Natural killer cell (primary cell): ENCODE measurements at regions not wholly inside any gene's neighbourhood (a gene's known extent, or its start where the extent isn't known, plus 50 kb on each side); places are given as distances from the start of the nearest gene placed in this dataset.

Experiments
- ATAC-seq, 3 donors: fragments of 150-1000 bp in 2 of 3; fragments of 200-7000 bp in 1 of 3; cut with Tn5 transposase; 1 replicate in 1 of 3; 2 replicates in 2 of 3; pipeline ENCODE4 v1.10.0; 2021; ENCODE audit warnings: mild to moderate bottlenecking in 2 of 3, moderate library complexity in 2 of 3
- DNase-seq, 2 donors: peaks; one replicate each; pipeline versions ENCODE4 v3.0.0 to v3.0.0-alpha.2; 2013 to 2021; ENCODE audit warnings: mixed read lengths in 1 of 2
- H3K27ac ChIP-seq: one replicate; pipeline ENCODE4 v1.5.1; 2013; ENCODE audit warnings: mild to moderate bottlenecking, low read length
- H3K27me3 ChIP-seq: one replicate; pipeline ENCODE4 v1.6.1; 2013; ENCODE audit warnings: low read length; ENCODE audit not compliant: control insufficient read depth, insufficient read depth
- H3K36me3 ChIP-seq: one replicate; pipeline ENCODE4 v1.6.1; 2013; ENCODE audit warnings: low read length; ENCODE audit not compliant: control insufficient read depth, insufficient read depth
- H3K4me1 ChIP-seq: one replicate; pipeline ENCODE4 v1.6.1; 2013; ENCODE audit warnings: low read length; ENCODE audit not compliant: control insufficient read depth, insufficient read depth
- H3K4me3 ChIP-seq: one replicate; pipeline ENCODE4 v1.5.1; 2013; ENCODE audit warnings: low read length
- H3K9me3 ChIP-seq: one replicate; pipeline ENCODE4 v1.6.1; 2013; ENCODE audit warnings: low read length; ENCODE audit not compliant: control insufficient read depth, insufficient read depth
- H3K27ac Mint-ChIP-seq, 2 donors: one replicate each; pipeline ENCODE4 v1.8.0; 2022; ENCODE audit warnings: mild to moderate bottlenecking in 2 of 2, mixed read lengths in 2 of 2, moderate library complexity in 1 of 2
- H3K27me3 Mint-ChIP-seq, 2 donors: one replicate each; pipeline ENCODE4 v1.8.0; 2022; ENCODE audit warnings: low read depth in 2 of 2, mixed read lengths in 2 of 2
- H3K36me3 Mint-ChIP-seq: one replicate; pipeline ENCODE4 v1.8.0; 2022; ENCODE audit warnings: mixed read lengths
- H3K4me1 Mint-ChIP-seq, 2 donors: one replicate each; pipeline ENCODE4 v1.8.0; 2022; ENCODE audit warnings: mixed read lengths in 2 of 2
- H3K4me3 Mint-ChIP-seq: one replicate; pipeline ENCODE4 v1.8.0; 2022; ENCODE audit warnings: mild to moderate bottlenecking, moderate library complexity, mixed read lengths
- H3K9me3 Mint-ChIP-seq, 2 donors: one replicate each; pipeline ENCODE4 v1.8.0; 2022; ENCODE audit warnings: mixed read lengths in 2 of 2
- WGBS: methylation state at CpG from one replicate; pipeline ENCODE4 v1.1.7; 2013; ENCODE audit warnings: missing lambda C conversion rate; ENCODE audit not compliant: insufficient coverage; 5-methylcytosine and 5-hydroxymethylcytosine counted together
- intact Hi-C: fragments of 100-400 bp; cut with micrococcal nuclease; formaldehyde crosslinking; loops from one replicate; pipeline ENCODE4 v1.14.2; 2022
- TF ChIP-seq, protein P1 (sequence below): fragments of 200-600 bp; IDR thresholded peaks from one replicate; pipeline ENCODE4 v1.8.0; 2022; ENCODE audit warnings: antibody characterized with exemption

DNA sequence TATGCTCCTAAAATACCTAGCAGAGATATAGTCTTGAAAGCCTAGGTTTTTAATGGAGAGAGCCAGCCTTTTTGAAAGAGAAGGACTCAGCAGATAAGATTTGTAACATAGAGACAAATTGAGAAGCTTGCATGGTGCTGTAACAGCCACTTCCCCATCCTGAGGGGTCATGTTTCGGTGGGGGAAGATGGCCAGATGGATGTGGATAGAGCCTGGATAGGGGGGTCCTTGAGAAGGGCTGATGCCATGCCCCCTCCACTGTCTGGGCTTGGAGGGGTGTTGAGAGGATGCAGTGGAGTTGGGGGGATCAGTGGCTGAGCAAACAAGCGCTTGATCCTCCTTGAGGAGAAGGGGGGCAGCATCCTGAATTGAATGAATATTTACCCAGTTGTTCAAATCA is 178.0 kb upstream of the HS6ST1 start:
- Mint-ChIP-seq H3K4me3 (no peak overlapping the region), H3K9me3 (no peaks in the 10 kb centered on the region), H3K36me3 (no peaks in the 10 kb centered on the region), H3K27me3 (no peaks in the 10 kb centered on the region), H3K4me1 (no peaks in the 10 kb centered on the region), H3K27ac (no peak overlapping the region)
- Histone ChIP-seq H3K27ac (no peak overlapping the region), H3K4me1 (no peaks in the 10 kb centered on the region), H3K27me3 (no peaks in the 10 kb centered on the region), H3K9me3 (no peaks in the 10 kb centered on the region), H3K4me3 (no peak overlapping the region), H3K36me3 (no peaks in the 10 kb centered on the region)
- intact Hi-C loops, result no loop called here
- DNase-seq (no peak), ATAC-seq (no peak)
- TF ChIP-seq, protein P1, sequence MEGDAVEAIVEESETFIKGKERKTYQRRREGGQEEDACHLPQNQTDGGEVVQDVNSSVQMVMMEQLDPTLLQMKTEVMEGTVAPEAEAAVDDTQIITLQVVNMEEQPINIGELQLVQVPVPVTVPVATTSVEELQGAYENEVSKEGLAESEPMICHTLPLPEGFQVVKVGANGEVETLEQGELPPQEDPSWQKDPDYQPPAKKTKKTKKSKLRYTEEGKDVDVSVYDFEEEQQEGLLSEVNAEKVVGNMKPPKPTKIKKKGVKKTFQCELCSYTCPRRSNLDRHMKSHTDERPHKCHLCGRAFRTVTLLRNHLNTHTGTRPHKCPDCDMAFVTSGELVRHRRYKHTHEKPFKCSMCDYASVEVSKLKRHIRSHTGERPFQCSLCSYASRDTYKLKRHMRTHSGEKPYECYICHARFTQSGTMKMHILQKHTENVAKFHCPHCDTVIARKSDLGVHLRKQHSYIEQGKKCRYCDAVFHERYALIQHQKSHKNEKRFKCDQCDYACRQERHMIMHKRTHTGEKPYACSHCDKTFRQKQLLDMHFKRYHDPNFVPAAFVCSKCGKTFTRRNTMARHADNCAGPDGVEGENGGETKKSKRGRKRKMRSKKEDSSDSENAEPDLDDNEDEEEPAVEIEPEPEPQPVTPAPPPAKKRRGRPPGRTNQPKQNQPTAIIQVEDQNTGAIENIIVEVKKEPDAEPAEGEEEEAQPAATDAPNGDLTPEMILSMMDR, result no peak
- 64% methylated on average over 2 of the region's 2 CpGs for WGBS

- Mint-ChIP-seq H3K4me1 (no peaks in the 10 kb centered on the region), H3K36me3 (no peaks in the 10 kb centered on the region), H3K4me3 (no peak overlapping the region), H3K9me3 (no peaks in the 10 kb centered on the region), H3K27me3 (no peaks in the 10 kb centered on the region), H3K27ac (no peak overlapping the region)
- DNase-seq (no peak), ATAC-seq (no peak)
- Histone ChIP-seq H3K4me1 (no peaks in the 10 kb centered on the region), H3K4me3 (no peak overlapping the region), H3K27ac (no peak overlapping the region), H3K9me3 (no peaks in the 10 kb centered on the region), H3K27me3 (no peaks in the 10 kb centered on the region), H3K36me3 (no peaks in the 10 kb centered on the region)
- 91% methylated on average over 5 of the region's 5 CpGs for WGBS
- TF ChIP-seq, protein P1, result no peak
- intact Hi-C loops, result no loop called here
Measured at GRCh38 chr2:128497461-128497860, 178.8 kb upstream of the HS6ST1 start.

DNA sequence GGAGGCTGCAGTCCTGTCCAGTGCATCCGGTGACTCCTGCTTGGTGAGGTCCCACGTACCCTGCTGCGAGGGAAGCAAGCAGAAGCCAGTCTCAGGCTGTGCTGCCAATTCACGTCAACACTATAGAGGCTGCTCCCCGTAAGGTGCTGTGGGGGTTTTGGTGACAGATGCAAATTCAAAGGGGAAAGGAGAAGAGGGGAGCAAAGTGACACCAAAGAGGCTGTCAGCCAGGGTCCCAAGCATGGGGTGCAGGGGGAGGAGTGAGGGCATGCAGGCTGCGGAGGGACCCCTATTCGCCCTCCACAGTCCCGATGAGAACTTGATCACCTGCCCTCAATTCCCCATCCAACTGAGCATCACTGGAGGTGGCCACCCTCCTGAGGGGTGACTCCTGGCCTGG is 179.4 kb upstream of the HS6ST1 start:
- Mint-ChIP-seq H3K27ac (no peak overlapping the region), H3K9me3 (no peaks in the 10 kb centered on the region)
- no peak for DNase-seq

GRCh38 chr2:128498589-128498988 is 179.9 kb upstream of the HS6ST1 start:
- H3K27me3 Mint-ChIP-seq, result no peaks in the 10 kb centered on the region
- H3K27ac Mint-ChIP-seq, result no peak overlapping the region
- TF ChIP-seq, protein P1, result no peak
- H3K9me3 ChIP-seq, result no peaks in the 10 kb centered on the region
- no peak overlapping the region for H3K4me3 ChIP-seq
- ATAC-seq (no peak), DNase-seq (no peak)
- H3K4me1 Mint-ChIP-seq, result no peaks in the 10 kb centered on the region
- H3K4me3 Mint-ChIP-seq, result no peak overlapping the region
- H3K4me1 ChIP-seq, result peaks cover under 1% of the 10 kb centered on the region
- intact Hi-C loops, result no loop called here
- no peaks in the 10 kb centered on the region for H3K36me3 Mint-ChIP-seq
- no peaks in the 10 kb centered on the region for H3K36me3 ChIP-seq
- H3K27me3 ChIP-seq, result no peaks in the 10 kb centered on the region
- WGBS, result 81% methylated on average over 5 of the region's 5 CpGs
- H3K27ac ChIP-seq, result no peak overlapping the region
- no peaks in the 10 kb centered on the region for H3K9me3 Mint-ChIP-seq

More for the DNA sequence above, 179.4 kb upstream of the HS6ST1 start:
- intact Hi-C loops, result no loop called here
- WGBS, result 95% methylated on average over 8 of the region's 8 CpGs
- no peak for ATAC-seq
- Mint-ChIP-seq H3K4me1 (no peaks in the 10 kb centered on the region), H3K36me3 (no peaks in the 10 kb centered on the region), H3K4me3 (no peak overlapping the region), H3K27me3 (no peaks in the 10 kb centered on the region)
- Histone ChIP-seq H3K4me1 (no peaks in the 10 kb centered on the region), H3K4me3 (no peak overlapping the region), H3K9me3 (no peaks in the 10 kb centered on the region), H3K27ac (no peak overlapping the region), H3K36me3 (no peaks in the 10 kb centered on the region), H3K27me3 (no peaks in the 10 kb centered on the region)
- TF ChIP-seq, protein P1, result no peak
